ENCODE measurements at regions not wholly inside any gene's neighbourhood (a gene's known extent, or its start where the extent isn't known, plus 50 kb on each side); places are given as distances from the start of the nearest gene placed in this dataset.

GRCh38 chr6:159107451-159108260 is 61.5 kb upstream of the FNDC1 start (continued):
- TF ChIP-seq JUND (IDR thresholded peaks at IDR 0.05; ENCODE audit: borderline replicate concordance, low read depth, low read length) (peak; percentile 57; the same call in 1 of the 2 replicates), JUND (tag; IDR thresholded peaks at IDR 0.05; ENCODE audit: borderline replicate concordance, low read depth, low read length) (no peak), RCOR1 (IDR thresholded peaks at IDR 0.05; ENCODE audit: borderline replicate concordance in 1 of 2, low read depth in 2 of 2, low read length in 2 of 2) (peak in 1 of 2 experiments; percentile 65; a peak in 2 of 4 replicates), RBM25 (IDR thresholded peaks at IDR 0.05; ENCODE audit: low read depth, low read length, severe bottlenecking) (peak; percentile 95), CHD4 (IDR thresholded peaks at IDR 0.05; ENCODE audit: insufficient read depth, insufficient replicate concordance, low read depth, low read length, poor library complexity, severe bottlenecking) (peak; percentile 96), BCOR (IDR thresholded peaks at IDR 0.05) (peak; percentile 87), ZNF174 (CRISPR knock-in tag; IDR thresholded peaks at IDR 0.05) (no peak), ZNF277 (CRISPR knock-in tag; IDR thresholded peaks at IDR 0.05; ENCODE audit: borderline replicate concordance) (no peak), RFX5 (IDR thresholded peaks at IDR 0.05; ENCODE audit: low read depth, low read length) (no peak), SMC3 (conservative IDR thresholded peaks at IDR 0.05; ENCODE audit: insufficient read depth, low read depth, low read length) (no peak), MGA (IDR thresholded peaks at IDR 0.05) (peak; percentile 28)
